HCT116 (cell line): ENCODE measurements at regions not wholly inside any gene's neighbourhood (a gene's known extent, or its start where the extent isn't known, plus 50 kb on each side); places are given as distances from the start of the nearest gene placed in this dataset.

Experiments used
- ATAC-seq: fragments of 200-7000 bp; cut with Tn5 transposase; 2 replicates; pipeline ENCODE4 v1.9.1; 2020; ENCODE audit warnings: mild to moderate bottlenecking, moderate library complexity
- BruUV-seq: library from RNA; stranded (reverse); fragments of 400-500 nt; replicated peaks from 2 replicates; lab custom pipeline; 2021; lab: Mats Ljungman, UMichigan
- CTCF ChIA-PET: fragments of 300-600 bp; sonication (Branson Sonifier 250); formaldehyde crosslinking; loops from one replicate; lab custom pipeline; 2021; ENCODE audit warnings: antibody characterized with exemption; lab: Charles Lee
- POLR2A ChIA-PET: fragments of 300-600, 350-600 bp; sonication (Branson Sonifier 250); formaldehyde crosslinking; loops from one replicate; lab custom pipeline; 2021; ENCODE audit warnings: antibody characterized with exemption; lab: Charles Lee
- RAD21 ChIA-PET, 2 experiments: fragments of 300-600 bp; sonication (Branson Sonifier 250); formaldehyde crosslinking; loops; one replicate each; lab custom pipeline; 2023; ENCODE audit warnings: low total read pairs in 2 of 2; ENCODE audit not compliant: uncharacterized antibody in 2 of 2, unreplicated experiment in 2 of 2, low non-redundant PET in 1 of 2; lab: Charles Lee
- DNase-seq: peaks from one replicate; pipeline ENCODE4 v3.0.0-alpha.2; 2010; ENCODE audit warnings: low read depth, low spot score
- H2AFZ ChIP-seq: fragments of 200-600 bp; shearing (Covaris generic), sonication (generic); 2 replicates; pipeline ENCODE4 v1.6.1; 2017; ENCODE audit warnings: low read depth, mixed run types, mixed read lengths, antibody characterized with exemption, low read length; ENCODE audit not compliant: poor library complexity, severe bottlenecking
- H3K27ac ChIP-seq: 2 replicates; pipeline ENCODE4 v1.5.1; 2012; ENCODE audit warnings: low read depth, low read length
- H3K27me3 ChIP-seq: fragments of 200-600 bp; sonication (generic); 2 replicates; pipeline ENCODE4 v1.6.1; 2016; ENCODE audit warnings: mixed run types, low read length, mixed read lengths; ENCODE audit not compliant: insufficient read depth
- H3K36me3 ChIP-seq, 2 experiments: fragments of 200-500 bp in 1 of 2; fragments of 200-600 bp in 1 of 2; sonication (Bioruptor generic) in 1 of 2; sonication (generic) in 1 of 2; 2 replicates each; pipeline versions ENCODE4 v1.5.1 to v1.6.1; 2014 to 2016; ENCODE audit warnings: low read length in 2 of 2, inconsistent platforms in 1 of 2, mixed read lengths in 1 of 2, mixed run types in 1 of 2; ENCODE audit not compliant: insufficient read depth in 2 of 2, control insufficient read depth in 1 of 2
- H3K4me1 ChIP-seq, 2 experiments: fragments of 200-600 bp in 1 of 2; sonication (generic) in 1 of 2; 2 replicates each; pipeline versions ENCODE4 v1.5.1 to v1.6.1; 2012 to 2017; ENCODE audit warnings: low read length in 2 of 2, inconsistent platforms in 1 of 2, mild to moderate bottlenecking in 1 of 2, mixed read lengths in 1 of 2, mixed run types in 1 of 2, moderate library complexity in 1 of 2; ENCODE audit not compliant: insufficient read depth in 2 of 2, control insufficient read depth in 1 of 2
- H3K4me2 ChIP-seq: fragments of 200-600 bp; sonication (generic); 2 replicates; pipeline ENCODE4 v1.6.1; 2017; ENCODE audit warnings: mixed run types, low read length, mixed read lengths
- H3K4me3 ChIP-seq, 2 experiments: fragments of 200-600 bp in 1 of 2; sonication (generic) in 1 of 2; replicated peaks in 1 of 2; 2 replicates each; pipeline ENCODE4 v1.5.1; 2011 to 2016; ENCODE audit warnings: low read length in 2 of 2, control low read depth in 1 of 2, low read depth in 1 of 2, mild to moderate bottlenecking in 1 of 2, mixed read lengths in 1 of 2, mixed run types in 1 of 2
- H3K79me2 ChIP-seq: fragments of 200-600 bp; sonication (generic); 2 replicates; pipeline ENCODE4 v1.6.1; 2017; ENCODE audit warnings: mild to moderate bottlenecking, mixed run types, low read length, moderate library complexity, mixed read lengths; ENCODE audit not compliant: insufficient read depth
- H3K9ac ChIP-seq: fragments of 200-600 bp; sonication (generic); 2 replicates; pipeline ENCODE4 v1.6.1; 2016; ENCODE audit warnings: low read length, mixed read lengths
- H3K9me2 ChIP-seq: fragments of 200-600 bp; sonication (generic), shearing (Covaris generic); 2 replicates; pipeline ENCODE4 v1.6.1; 2017; ENCODE audit warnings: mixed run types, mild to moderate bottlenecking, moderate library complexity; ENCODE audit not compliant: insufficient read depth
- H3K9me3 ChIP-seq, 2 experiments: fragments of 200-500 bp in 1 of 2; fragments of 200-600 bp in 1 of 2; sonication (Bioruptor generic) in 1 of 2; sonication (generic) in 1 of 2; 2 replicates each; pipeline ENCODE4 v1.6.1; 2014 to 2017; ENCODE audit warnings: low read length in 2 of 2, mixed read lengths in 2 of 2, inconsistent platforms in 1 of 2, low read depth in 1 of 2, mild to moderate bottlenecking in 1 of 2, mixed run types in 1 of 2, moderate library complexity in 1 of 2; ENCODE audit not compliant: control insufficient read depth in 1 of 2, insufficient read depth in 1 of 2
- H4K20me1 ChIP-seq: fragments of 200-600 bp; sonication (generic), shearing (Covaris generic); 2 replicates; pipeline ENCODE4 v1.6.1; 2017; ENCODE audit warnings: mixed run types, mild to moderate bottlenecking, moderate library complexity; ENCODE audit not compliant: insufficient read depth
- CBX3 ChIP-seq: IDR thresholded peaks from 2 replicates; pipeline ENCODE4 v1.6.1; 2012; ENCODE audit warnings: low read depth
- CEBPB ChIP-seq: IDR thresholded peaks from 2 replicates; pipeline ENCODE4 v1.6.1; 2012; ENCODE audit warnings: low read depth
- EGR1 ChIP-seq: IDR thresholded peaks from 2 replicates; pipeline ENCODE4 v1.6.1; 2012; ENCODE audit warnings: low read depth
- EZH2 ChIP-seq: fragments of 200-600 bp; sonication (generic); IDR thresholded peaks from 2 replicates; pipeline ENCODE4 v1.6.1; 2017; ENCODE audit warnings: antibody characterized with exemption, mixed run types
- EZH2phosphoT487 ChIP-seq: fragments of 200-600 bp; IDR thresholded peaks from 2 replicates; pipeline ENCODE4 v1.6.1; 2018; ENCODE audit warnings: antibody characterized with exemption, borderline replicate concordance
- FOSL1 ChIP-seq: IDR thresholded peaks from 2 replicates; pipeline ENCODE4 v1.6.1; 2012; ENCODE audit warnings: low read depth
- POLR2A ChIP-seq: IDR thresholded peaks from 2 replicates; pipeline ENCODE4 v1.7.0; 2011; ENCODE audit warnings: borderline replicate concordance; ENCODE audit not compliant: insufficient read depth, insufficient read length; ENCODE audit errors: extremely low read depth
- POLR2AphosphoS5 ChIP-seq: IDR thresholded peaks from 2 replicates; pipeline ENCODE4 v1.6.1; 2011; ENCODE audit warnings: mild to moderate bottlenecking, low read depth, low read length, moderate library complexity
- RAD21 ChIP-seq: IDR thresholded peaks from 2 replicates; pipeline ENCODE4 v1.6.1; 2012; ENCODE audit warnings: low read depth, mild to moderate bottlenecking
- SP1 ChIP-seq: IDR thresholded peaks from 2 replicates; pipeline ENCODE4 v1.6.1; 2012; ENCODE audit warnings: low read depth
- ZFX ChIP-seq: fragments of 450-650 bp; IDR thresholded peaks from 2 replicates; pipeline ENCODE4 v1.6.1; 2017
- intact Hi-C: fragments of 100-400 bp; cut with micrococcal nuclease; formaldehyde crosslinking; loops from 2 replicates; pipeline ENCODE4 v1.10.0; 2022
- TF ChIP-seq, protein P1 (sequence below): IDR thresholded peaks from 2 replicates; pipeline ENCODE4 v1.6.1; 2012
- TF ChIP-seq, protein P2 (sequence below): IDR thresholded peaks from 2 replicates; pipeline ENCODE4 v1.6.1; 2012

DNA sequence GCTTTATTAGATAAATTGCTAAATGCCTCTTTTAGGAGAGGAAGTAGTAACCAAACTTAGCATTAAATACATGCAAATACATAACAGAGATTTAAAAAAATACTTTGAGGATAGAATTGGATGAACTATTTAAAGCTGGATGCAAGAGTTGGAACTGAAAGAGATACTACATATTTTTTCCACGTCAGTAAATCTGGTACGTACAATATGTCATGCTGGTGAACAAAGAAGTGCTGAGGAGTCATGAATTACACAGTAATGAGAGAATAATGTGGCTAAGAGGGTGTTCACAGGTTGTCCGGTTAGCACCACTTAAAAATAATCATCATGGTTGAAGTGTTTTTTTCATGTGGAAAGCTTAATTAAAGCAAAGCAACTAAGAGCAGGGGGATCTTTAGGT, 184.1 kb upstream of the FRMPD4 start (continued):
- TF ChIP-seq SP1 (no peak), EZH2 (no peak)

DNA sequence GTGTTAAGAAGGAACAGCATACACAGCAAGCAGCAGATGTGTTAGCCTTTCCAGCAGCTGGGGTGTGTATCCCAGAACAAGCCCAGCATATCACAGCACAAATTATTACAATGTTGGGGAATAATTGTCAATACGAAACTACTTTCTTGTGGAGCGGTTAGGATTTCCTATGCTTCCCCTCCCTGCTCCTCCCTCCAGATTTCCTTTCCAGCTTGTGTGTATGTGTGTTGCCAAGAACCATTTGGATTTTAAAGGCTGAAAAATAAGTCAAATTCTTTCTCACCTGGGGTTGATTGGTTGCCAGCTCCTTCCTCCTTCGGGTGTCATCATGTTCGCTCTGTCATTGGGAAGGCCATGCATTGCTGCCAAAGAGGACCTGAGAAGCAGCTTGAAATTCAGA, 178.2 kb upstream of the FRMPD4 start:
- Histone ChIP-seq H3K9ac (no peak overlapping the region), H3K36me3 (no peaks in the 10 kb centered on the region), H3K4me2 (no peak overlapping the region), H3K79me2 (no peaks in the 10 kb centered on the region), H3K4me3 (no peak overlapping the region), H4K20me1 (no peaks in the 10 kb centered on the region), H3K4me1 (no peaks in the 10 kb centered on the region), H3K9me3 (no peaks in the 10 kb centered on the region), H3K27ac (no peak overlapping the region), H3K9me2 (no peaks in the 10 kb centered on the region), H2AFZ (no peak overlapping the region), H3K27me3 (no peaks in the 10 kb centered on the region)
- RAD21 ChIA-PET = no interaction called here
- intact Hi-C loops = no loop called here
- ATAC-seq = no peak
- CTCF ChIA-PET = no interaction called here
- no TSS peak for BruUV-seq
- TF ChIP-seq, protein P1, sequence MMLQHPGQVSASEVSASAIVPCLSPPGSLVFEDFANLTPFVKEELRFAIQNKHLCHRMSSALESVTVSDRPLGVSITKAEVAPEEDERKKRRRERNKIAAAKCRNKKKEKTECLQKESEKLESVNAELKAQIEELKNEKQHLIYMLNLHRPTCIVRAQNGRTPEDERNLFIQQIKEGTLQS = no peak
- no peak for TF ChIP-seq CBX3
- TF ChIP-seq, protein P2, sequence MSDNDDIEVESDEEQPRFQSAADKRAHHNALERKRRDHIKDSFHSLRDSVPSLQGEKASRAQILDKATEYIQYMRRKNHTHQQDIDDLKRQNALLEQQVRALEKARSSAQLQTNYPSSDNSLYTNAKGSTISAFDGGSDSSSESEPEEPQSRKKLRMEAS = no peak
- no peak for TF ChIP-seq POLR2AphosphoS5
- TF ChIP-seq ZFX = no peak
- no peak for TF ChIP-seq EZH2phosphoT487
- no peak for TF ChIP-seq FOSL1
- TF ChIP-seq CEBPB = no peak
- no peak for TF ChIP-seq EGR1
- no peak for TF ChIP-seq RAD21
- TF ChIP-seq EZH2 = no peak
- no peak for TF ChIP-seq POLR2A
- POLR2A ChIA-PET = no interaction called here
- DNase-seq = no peak
